IMR-90 (cell line): ENCODE measurements at regions not wholly inside any gene's neighbourhood (a gene's known extent, or its start where the extent isn't known, plus 50 kb on each side); places are given as distances from the start of the nearest gene placed in this dataset.

Experiments used
- ATAC-seq: fragments of 200-7000 bp; cut with Tn5 transposase; 2 replicates; pipeline ENCODE4 v1.9.1; 2020; ENCODE audit warnings: low read depth, mild to moderate bottlenecking, moderate library complexity
- BruUV-seq: library from RNA; stranded (reverse); fragments of 400-500 nt; replicated peaks from 2 replicates; lab custom pipeline; 2021; lab: Mats Ljungman, UMichigan
- CTCF ChIA-PET: fragments of 300-600 bp; formaldehyde crosslinking; extraction: SDS; loops from one replicate; lab custom pipeline; 2021; ENCODE audit warnings: antibody characterized with exemption; lab: Yijun Ruan, JAX
- POLR2A ChIA-PET: fragments of 300-600 bp; sonication (Branson Sonifier 250); formaldehyde crosslinking; loops from one replicate; lab custom pipeline; 2022; ENCODE audit warnings: antibody characterized with exemption; ENCODE audit not compliant: unreplicated experiment; lab: Charles Lee
- DNase-seq: peaks from one replicate; pipeline ENCODE4 v3.0.0; 2013
- H2AFZ ChIP-seq: replicated peaks from 2 replicates; pipeline ENCODE3; 2013; ENCODE audit warnings: low read length, mild to moderate bottlenecking; ENCODE audit not compliant: poor library complexity
- H2AK5ac ChIP-seq: 2 replicates; pipeline ENCODE4 v1.6.1; 2013; ENCODE audit warnings: low read depth, low read length, inconsistent platforms
- H2AK9ac ChIP-seq: replicated peaks from 2 replicates; pipeline ENCODE3; 2013; ENCODE audit warnings: mild to moderate bottlenecking, low read depth, low read length, moderate library complexity; ENCODE audit not compliant: poor library complexity
- H2BK120ac ChIP-seq: 2 replicates; pipeline ENCODE4 v1.6.1; 2013; ENCODE audit warnings: low read depth, low read length, inconsistent platforms
- H2BK15ac ChIP-seq: 3 replicates; pipeline ENCODE4 v1.6.1; 2013; ENCODE audit warnings: low read depth, low read length, inconsistent platforms
- H2BK20ac ChIP-seq: 2 replicates; pipeline ENCODE4 v1.6.1; 2013; ENCODE audit warnings: low read depth, mild to moderate bottlenecking, inconsistent platforms, low read length, moderate library complexity
- H2BK5ac ChIP-seq: 2 replicates; pipeline ENCODE4 v1.6.1; 2013; ENCODE audit warnings: mild to moderate bottlenecking, low read depth, low read length, inconsistent platforms; ENCODE audit not compliant: poor library complexity, severe bottlenecking
- H3K14ac ChIP-seq: replicated peaks from 2 replicates; pipeline ENCODE4 v1.6.1; 2013; ENCODE audit warnings: low read depth, low read length, inconsistent platforms
- H3K18ac ChIP-seq: 2 replicates; pipeline ENCODE4 v1.6.1; 2013; ENCODE audit warnings: low read depth, low read length, control low read depth
- H3K23ac ChIP-seq: 2 replicates; pipeline ENCODE4 v1.6.1; 2013; ENCODE audit warnings: low read depth, low read length, inconsistent platforms
- H3K27ac ChIP-seq: 2 replicates; pipeline ENCODE4 v1.5.1; 2013; ENCODE audit warnings: mild to moderate bottlenecking, control low read depth, low read length; ENCODE audit not compliant: insufficient read depth
- H3K27me3 ChIP-seq: 2 replicates; pipeline ENCODE4 v1.6.1; 2013; ENCODE audit warnings: low read length; ENCODE audit not compliant: control insufficient read depth, insufficient read depth
- H3K36me3 ChIP-seq: 2 replicates; pipeline ENCODE4 v1.6.1; 2013; ENCODE audit warnings: low read length, mixed read lengths; ENCODE audit not compliant: control insufficient read depth, insufficient read depth
- H3K4ac ChIP-seq: 2 replicates; pipeline ENCODE4 v1.6.1; 2013; ENCODE audit warnings: low read depth, low read length, inconsistent platforms
- H3K4me1 ChIP-seq: 2 replicates; pipeline ENCODE4 v1.6.1; 2013; ENCODE audit warnings: low read length, mixed read lengths; ENCODE audit not compliant: control insufficient read depth, insufficient read depth
- H3K4me2 ChIP-seq: 2 replicates; pipeline ENCODE4 v1.6.1; 2013; ENCODE audit warnings: low read depth, mild to moderate bottlenecking, control low read depth, low read length, moderate library complexity
- H3K4me3 ChIP-seq: 2 replicates; pipeline ENCODE4 v1.5.1; 2013; ENCODE audit warnings: low read depth, mild to moderate bottlenecking, control low read depth, low read length, moderate library complexity; ENCODE audit not compliant: insufficient read depth
- H3K56ac ChIP-seq: 2 replicates; pipeline ENCODE4 v1.6.1; 2013; ENCODE audit warnings: low read length, inconsistent platforms; ENCODE audit not compliant: insufficient read depth; ENCODE audit errors: extremely low read depth
- H3K79me1 ChIP-seq, 2 experiments: 2 replicates each; pipeline ENCODE4 v1.6.1; 2013; ENCODE audit warnings: low read length in 2 of 2, inconsistent platforms in 1 of 2, low read depth in 1 of 2
- H3K9ac ChIP-seq: 2 replicates; pipeline ENCODE4 v1.6.1; 2013; ENCODE audit warnings: low read depth, low read length, control low read depth
- H3K9me1 ChIP-seq: 2 replicates; pipeline ENCODE4 v1.6.1; 2013; ENCODE audit warnings: low read length, inconsistent platforms; ENCODE audit not compliant: insufficient read depth
- H3K9me3 ChIP-seq: 2 replicates; pipeline ENCODE4 v1.6.1; 2013; ENCODE audit warnings: low read length; ENCODE audit not compliant: control insufficient read depth, insufficient read depth
- H4K20me1 ChIP-seq: 2 replicates; pipeline ENCODE4 v1.6.1; 2013; ENCODE audit warnings: low read length, inconsistent platforms; ENCODE audit not compliant: insufficient read depth
- H4K5ac ChIP-seq: 2 replicates; pipeline ENCODE4 v1.6.1; 2013; ENCODE audit warnings: mild to moderate bottlenecking, low read depth, low read length, control low read depth
- H4K8ac ChIP-seq, 2 experiments: 2 replicates each; pipeline ENCODE4 v1.6.1; 2013; ENCODE audit warnings: low read depth in 2 of 2, low read length in 2 of 2, control low read depth in 1 of 2, inconsistent platforms in 1 of 2
- H4K91ac ChIP-seq: 2 replicates; pipeline ENCODE4 v1.6.1; 2013; ENCODE audit warnings: low read depth, low read length, inconsistent platforms; ENCODE audit not compliant: insufficient read depth
- CTCF ChIP-seq: conservative IDR thresholded peaks from 2 replicates; pipeline ENCODE4 v1.5.1; 2012; ENCODE audit warnings: mild to moderate bottlenecking, low read depth, low read length, improper control_type of control experiment
- FOS ChIP-seq: fragments of 150-350 bp; IDR thresholded peaks from 2 replicates; pipeline ENCODE4 v1.6.1; 2016; ENCODE audit warnings: low read depth, low read length
- POLR2A ChIP-seq: IDR thresholded peaks from 2 replicates; pipeline ENCODE4 v1.6.1; 2012; ENCODE audit warnings: mild to moderate bottlenecking, low read depth, low read length
- RFX5 ChIP-seq: IDR thresholded peaks from 2 replicates; pipeline ENCODE4 v1.8.0; 2012; ENCODE audit warnings: low read depth, mild to moderate bottlenecking, low read length, moderate library complexity
- WGBS, 2 experiments: methylation state at CpG; one replicate each; pipeline versions ENCODE4 v1.1.5 to v1.1.7; 2013; ENCODE audit warnings: missing lambda C conversion rate in 2 of 2; ENCODE audit not compliant: insufficient read length in 1 of 2; ENCODE audit errors: extremely low coverage in 2 of 2; 5-methylcytosine and 5-hydroxymethylcytosine counted together
- dilution Hi-C: fragments of 300-500 bp; cut with HindIII; formaldehyde crosslinking; loops from one replicate; pipeline ENCODE4 v1.14.3; 2018; ENCODE audit warnings: low sequenced_read_pairs; ENCODE audit not compliant: unreplicated experiment
- in situ Hi-C: fragments of 300-500 bp; cut with MboI; formaldehyde crosslinking; loops from 3 replicates; pipeline ENCODE4 v1.14.3; 2019; ENCODE audit warnings: low sequenced_read_pairs, inconsistent platforms, mixed read lengths
- intact Hi-C: fragments of 100-400 bp; cut with micrococcal nuclease; formaldehyde crosslinking; loops from 2 replicates; pipeline ENCODE4 v1.10.0; 2022

GRCh38 chr5:66246608-66247007 is 102.5 kb downstream of the SREK1 start:
- H2AK9ac ChIP-seq, result no peak overlapping the region
- dilution Hi-C loops (no loop called here), intact Hi-C loops (no loop called here), in situ Hi-C loops (no loop called here)
- H3K9ac ChIP-seq, result no peak overlapping the region
- no peak overlapping the region for H2BK15ac ChIP-seq
- ChIA-PET POLR2A (no interaction called here), CTCF (no interaction called here)
- peak; percentile 61 for ATAC-seq
- peaks cover 6% of the 10 kb centered on the region for H3K4me1 ChIP-seq
- H3K4ac ChIP-seq, result no peak overlapping the region
- no peak overlapping the region for H3K56ac ChIP-seq
- peak overlapping the region; percentile 36 for H2BK5ac ChIP-seq
- no peaks in the 10 kb centered on the region for H3K9me3 ChIP-seq
- no peak overlapping the region for H2AK5ac ChIP-seq
- TF ChIP-seq RFX5, result no peak
- no peak for TF ChIP-seq POLR2A
- no peak for TF ChIP-seq CTCF
- peak; percentile 60; the same call in 1 of the 2 replicates for TF ChIP-seq FOS
- 27% methylated on average over 2 of the region's 6 CpGs; no CpG with 5 or more reads in 1 of the 2 experiments for WGBS, 2 experiments
- peak overlapping the region; percentile 36; the same call in 1 of the 2 replicates for H3K4me2 ChIP-seq
- peak; percentile 68 for DNase-seq
- no peaks in the 10 kb centered on the region for H3K79me1 ChIP-seq
- H3K14ac ChIP-seq, result no peak overlapping the region
- H3K23ac ChIP-seq, result no peak overlapping the region
- H2BK20ac ChIP-seq, result no peak overlapping the region
- no peaks in the 10 kb centered on the region for H4K20me1 ChIP-seq
- H2BK120ac ChIP-seq, result no peak overlapping the region
- H3K9me1 ChIP-seq, result no peaks in the 10 kb centered on the region; the same call in 1 of the 2 replicates
- no peak overlapping the region for H3K4me3 ChIP-seq
- no peak overlapping the region for H4K8ac ChIP-seq
- no peak overlapping the region for H2AFZ ChIP-seq
- H3K36me3 ChIP-seq, result no peaks in the 10 kb centered on the region
- no peak overlapping the region for H3K27ac ChIP-seq
- no peak overlapping the region for H3K18ac ChIP-seq
- no peak overlapping the region for H4K91ac ChIP-seq
- no peak overlapping the region for H4K5ac ChIP-seq
- BruUV-seq, result no TSS peak
- H3K27me3 ChIP-seq, result peaks cover 2% of the 10 kb centered on the region; the same call in 1 of the 2 replicates
